Testis (tissue), 2 donors: ENCODE measurements at regions not wholly inside any gene's neighbourhood (a gene's known extent, or its start where the extent isn't known, plus 50 kb on each side); places are given as distances from the start of the nearest gene placed in this dataset.

Experiments used
- POLR2A ChIP-seq: fragments of 450-650 bp; IDR thresholded peaks from one replicate; pipeline ENCODE4 v1.6.1; 2017; ENCODE audit warnings: antibody characterized with exemption, mild to moderate bottlenecking, moderate library complexity
- TF ChIP-seq, protein P1 (sequence below), 3 experiments: fragments of 450-650 bp in 2 of 3; fragments of 200-600 bp in 1 of 3; sonication (generic) in 1 of 3; IDR thresholded peaks; one replicate each; pipeline ENCODE4 v1.5.1; 2016 to 2019; ENCODE audit warnings: antibody characterized with exemption in 3 of 3, mild to moderate bottlenecking in 2 of 3, moderate library complexity in 1 of 3

DNA sequence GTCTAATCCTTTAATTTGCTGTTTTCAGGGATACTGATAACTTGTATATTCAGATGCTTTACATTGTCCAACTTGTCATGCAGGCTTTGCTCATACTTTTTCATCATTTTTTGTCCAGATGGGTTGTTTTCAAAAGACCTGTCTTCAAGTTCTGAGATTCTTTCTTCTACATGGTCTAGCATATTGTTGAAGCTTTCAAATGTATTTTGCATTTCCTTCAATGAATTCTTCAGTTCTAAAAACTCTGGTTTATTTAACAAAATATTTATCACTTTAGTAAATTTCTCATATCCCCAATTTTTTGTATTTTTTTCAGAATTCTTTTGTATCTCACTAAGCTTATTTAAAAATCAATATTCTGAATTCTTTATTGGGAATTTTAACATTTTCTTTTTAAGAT is 388.3 kb upstream of the IL12A start:
- no peak for TF ChIP-seq POLR2A
- TF ChIP-seq, protein P1, sequence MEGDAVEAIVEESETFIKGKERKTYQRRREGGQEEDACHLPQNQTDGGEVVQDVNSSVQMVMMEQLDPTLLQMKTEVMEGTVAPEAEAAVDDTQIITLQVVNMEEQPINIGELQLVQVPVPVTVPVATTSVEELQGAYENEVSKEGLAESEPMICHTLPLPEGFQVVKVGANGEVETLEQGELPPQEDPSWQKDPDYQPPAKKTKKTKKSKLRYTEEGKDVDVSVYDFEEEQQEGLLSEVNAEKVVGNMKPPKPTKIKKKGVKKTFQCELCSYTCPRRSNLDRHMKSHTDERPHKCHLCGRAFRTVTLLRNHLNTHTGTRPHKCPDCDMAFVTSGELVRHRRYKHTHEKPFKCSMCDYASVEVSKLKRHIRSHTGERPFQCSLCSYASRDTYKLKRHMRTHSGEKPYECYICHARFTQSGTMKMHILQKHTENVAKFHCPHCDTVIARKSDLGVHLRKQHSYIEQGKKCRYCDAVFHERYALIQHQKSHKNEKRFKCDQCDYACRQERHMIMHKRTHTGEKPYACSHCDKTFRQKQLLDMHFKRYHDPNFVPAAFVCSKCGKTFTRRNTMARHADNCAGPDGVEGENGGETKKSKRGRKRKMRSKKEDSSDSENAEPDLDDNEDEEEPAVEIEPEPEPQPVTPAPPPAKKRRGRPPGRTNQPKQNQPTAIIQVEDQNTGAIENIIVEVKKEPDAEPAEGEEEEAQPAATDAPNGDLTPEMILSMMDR (IDR thresholded peaks at IDR 0.05): no peak
